A549 (cell line): ENCODE measurements at regions not wholly inside any gene's neighbourhood (a gene's known extent, or its start where the extent isn't known, plus 50 kb on each side); places are given as distances from the start of the nearest gene placed in this dataset.
A peak's percentile ranks its signal among the peaks of the same experiment; 100 is the strongest.

ENCODE experiments used
- ATAC-seq, 2 experiments: fragments of 200-7000 bp in 1 of 2; fragments of >200 bp in 1 of 2; cut with Nextera tagmentation in 1 of 2; cut with Tn5 transposase in 1 of 2; 3 replicates each; pipeline versions ENCODE4 v1.8.0 to v1.9.1; 2018 to 2020; ENCODE audit warnings: mild to moderate bottlenecking in 1 of 2, moderate library complexity in 1 of 2
- CTCF ChIA-PET: fragments of 300-600 bp; sonication (Branson Sonifier 250); formaldehyde crosslinking; extraction: SDS; loops from one replicate; lab custom pipeline; 2021; ENCODE audit warnings: antibody characterized with exemption, inconsistent platforms; lab: Yijun Ruan, JAX
- POLR2A ChIA-PET: fragments of 350-600 bp; formaldehyde crosslinking; extraction: SDS; loops from one replicate; lab custom pipeline; 2021; ENCODE audit warnings: antibody characterized with exemption, inconsistent platforms; lab: Yijun Ruan, JAX
- DNase-seq, 2 experiments: peaks; one replicate each; pipeline versions ENCODE4 v3.0.0 to v3.0.0-alpha.2; 2011 to 2016; ENCODE audit warnings: low read depth in 1 of 2, low spot score in 1 of 2
- FAIRE-seq: peaks from 2 replicates; lab custom pipeline; 2011; peaks lifted over from hg19 to GRCh38; lab: Jason Lieb, UNC
- H3K27ac ChIP-seq, 2 experiments: fragments of >200 bp; sonication (Bioruptor Twin); formaldehyde crosslinking; 3 replicates each; pipeline ENCODE4 v1.5.1; 2016 to 2017
- H3K4me1 ChIP-seq: fragments of >200 bp; sonication (Bioruptor Twin); formaldehyde crosslinking; 3 replicates; pipeline ENCODE4 v1.6.1; 2016
- H3K4me2 ChIP-seq: fragments of >200 bp; sonication (Bioruptor Twin); formaldehyde crosslinking; 3 replicates; pipeline ENCODE4 v1.6.1; 2016
- H3K4me3 ChIP-seq: fragments of >200 bp; sonication (Bioruptor Twin); formaldehyde crosslinking; 3 replicates; pipeline ENCODE4 v1.5.1; 2016
- H3K9me3 ChIP-seq: fragments of >200 bp; sonication (Bioruptor Twin); formaldehyde crosslinking; 3 replicates; pipeline ENCODE4 v1.6.1; 2016
- BHLHE40 ChIP-seq: IDR thresholded peaks from 2 replicates; pipeline ENCODE4 v1.6.1; 2012; ENCODE audit warnings: low read depth, low read length, inconsistent platforms
- CBX2 ChIP-seq: fragments of 200-600 bp; sonication (generic); IDR thresholded peaks from 2 replicates; pipeline ENCODE4 v1.6.1; 2016; ENCODE audit warnings: low read depth, mild to moderate bottlenecking, borderline replicate concordance
- CHD2 ChIP-seq: fragments of 150-350 bp; IDR thresholded peaks from 2 replicates; pipeline ENCODE4 v1.6.1; 2014; ENCODE audit warnings: low read length; ENCODE audit not compliant: partially characterized antibody
- EHMT2 ChIP-seq: fragments of 200-600 bp; sonication (generic); IDR thresholded peaks from 2 replicates; pipeline ENCODE4 v1.6.1; 2016; ENCODE audit warnings: antibody characterized with exemption, low read depth, mild to moderate bottlenecking, moderate library complexity
- EP300 ChIP-seq, 2 experiments: fragments of >200 bp; sonication (Bioruptor Twin); formaldehyde crosslinking; IDR thresholded peaks; 2 replicates in 1 of 2; 3 replicates in 1 of 2; pipeline ENCODE4 v1.6.1; 2016 to 2017
- FOXS1 ChIP-seq: fragments of 250-450 bp; sonication (Bioruptor Pico); IDR thresholded peaks from 2 replicates; pipeline ENCODE4 v1.5.0; 2020; ENCODE audit warnings: mild to moderate bottlenecking, moderate library complexity
- GATA3 ChIP-seq: IDR thresholded peaks from 2 replicates; pipeline ENCODE4 v1.6.1; 2012; ENCODE audit warnings: borderline replicate concordance
- HDAC2 ChIP-seq: fragments of 200-600 bp; sonication (generic); IDR thresholded peaks from 2 replicates; pipeline ENCODE4 v1.6.1; 2016
- HEYL ChIP-seq: fragments of 250-450 bp; sonication (Bioruptor Pico); IDR thresholded peaks from 2 replicates; pipeline ENCODE4 v1.8.0; 2021; ENCODE audit warnings: mild to moderate bottlenecking, moderate library complexity
- KDM5A ChIP-seq: fragments of 200-600 bp; sonication (generic); IDR thresholded peaks from 2 replicates; pipeline ENCODE4 v1.6.1; 2016; ENCODE audit warnings: antibody characterized with exemption, mild to moderate bottlenecking
- MYC ChIP-seq: IDR thresholded peaks from 2 replicates; pipeline ENCODE4 v1.6.1; 2012; ENCODE audit warnings: mild to moderate bottlenecking, inconsistent platforms, low read length, improper control_type of control experiment, borderline replicate concordance
- POLR2A ChIP-seq: IDR thresholded peaks from 2 replicates; pipeline ENCODE4 v1.6.1; 2012; ENCODE audit warnings: mild to moderate bottlenecking, low read length
- RAD21 ChIP-seq, 2 experiments: fragments of >200 bp in 1 of 2; sonication (Bioruptor Twin) in 1 of 2; formaldehyde crosslinking in 1 of 2; IDR thresholded peaks in 1 of 2; conservative IDR thresholded peaks in 1 of 2; 2 replicates in 1 of 2; 3 replicates in 1 of 2; pipeline ENCODE4 v1.6.1; 2012 to 2018; ENCODE audit warnings: inconsistent platforms in 1 of 2
- RCOR1 ChIP-seq: fragments of 150-350 bp; IDR thresholded peaks from 2 replicates; pipeline ENCODE4 v1.6.1; 2014; ENCODE audit warnings: antibody characterized with exemption, low read length, low read depth
- RNF2 ChIP-seq: fragments of 200-600 bp; sonication (generic); IDR thresholded peaks from 2 replicates; pipeline ENCODE4 v1.6.1; 2016; ENCODE audit warnings: low read depth, mild to moderate bottlenecking, antibody characterized with exemption, moderate library complexity, borderline replicate concordance
- SMC3 ChIP-seq: fragments of >200 bp; sonication (Bioruptor Twin); formaldehyde crosslinking; IDR thresholded peaks from 3 replicates; pipeline ENCODE4 v1.6.1; 2018; ENCODE audit warnings: inconsistent platforms
- TFCP2L1 ChIP-seq: fragments of 250-450 bp; sonication (Bioruptor Pico); IDR thresholded peaks from 2 replicates; pipeline ENCODE4 v1.5.0; 2021; ENCODE audit warnings: mild to moderate bottlenecking
- ZFP36 ChIP-seq: fragments of 450-650 bp; IDR thresholded peaks from 2 replicates; pipeline ENCODE4 v1.6.1; 2014; ENCODE audit warnings: borderline replicate concordance; ENCODE audit not compliant: partially characterized antibody
- WGBS: methylation state at CpG from one replicate; pipeline ENCODE4 v1.1.6; 2017; ENCODE audit errors: missing lambda C conversion rate; 5-methylcytosine and 5-hydroxymethylcytosine counted together
- TF ChIP-seq, protein P1 (sequence below): fragments of >200 bp; sonication (Bioruptor Twin); formaldehyde crosslinking; IDR thresholded peaks from 3 replicates; pipeline ENCODE4 v1.5.1; 2016
- TF ChIP-seq, protein P2 (sequence below): fragments of 250-450 bp; sonication (Bioruptor Pico); IDR thresholded peaks from 2 replicates; pipeline ENCODE4 v1.5.0; 2021; ENCODE audit warnings: mild to moderate bottlenecking, moderate library complexity, borderline replicate concordance
- TF ChIP-seq, protein P3 (sequence below): fragments of 450-650 bp; IDR thresholded peaks from 2 replicates; pipeline ENCODE4 v1.6.1; 2014; ENCODE audit warnings: antibody characterized with exemption

DNA sequence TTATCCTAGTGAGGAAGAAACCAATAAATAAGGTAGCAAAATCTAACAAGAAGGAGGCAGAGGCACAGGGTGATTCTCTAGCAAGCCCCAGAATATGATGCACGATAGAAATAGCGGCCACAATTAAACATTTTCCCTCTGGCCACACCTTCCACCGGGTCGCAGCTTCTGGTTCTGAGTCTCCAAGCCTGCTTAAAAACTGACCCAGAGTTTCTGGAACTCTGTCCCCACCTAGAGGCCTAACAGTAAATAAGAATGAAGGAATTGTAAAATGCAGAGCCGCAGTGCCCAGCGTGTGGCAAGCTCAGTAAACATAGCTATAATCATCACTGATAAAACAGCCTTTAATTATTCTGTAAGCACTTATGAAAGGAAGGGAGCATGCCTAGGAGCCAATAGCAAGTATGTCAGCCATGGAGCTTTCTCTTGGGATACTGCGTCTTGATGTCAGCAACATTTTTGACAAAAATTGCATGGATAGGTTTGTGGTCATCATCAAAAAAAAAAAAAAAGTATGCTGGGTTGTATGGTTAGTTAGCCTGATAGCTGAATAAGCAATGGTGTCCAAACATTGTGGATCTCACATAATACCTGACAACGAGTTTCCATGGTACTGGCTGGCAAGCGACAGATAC lies 465.5 kb downstream of the DNAH5 start:
- FAIRE-seq (no peak), ATAC-seq (peak; percentile 91 to 93; a peak in 5 of 6 replicates), DNase-seq (peak; percentile 43 to 50)
- H3K9me3 ChIP-seq, result no peaks in the 10 kb centered on the region
- TF ChIP-seq CBX2, result no peak
- TF ChIP-seq SMC3, result peak; percentile 51
- TF ChIP-seq RAD21 (conservative IDR thresholded peaks at IDR 0.05 in 1 of 2, IDR thresholded peaks at IDR 0.05 in 1 of 2), result peak; percentile 73 to 75
- TF ChIP-seq, protein P1, sequence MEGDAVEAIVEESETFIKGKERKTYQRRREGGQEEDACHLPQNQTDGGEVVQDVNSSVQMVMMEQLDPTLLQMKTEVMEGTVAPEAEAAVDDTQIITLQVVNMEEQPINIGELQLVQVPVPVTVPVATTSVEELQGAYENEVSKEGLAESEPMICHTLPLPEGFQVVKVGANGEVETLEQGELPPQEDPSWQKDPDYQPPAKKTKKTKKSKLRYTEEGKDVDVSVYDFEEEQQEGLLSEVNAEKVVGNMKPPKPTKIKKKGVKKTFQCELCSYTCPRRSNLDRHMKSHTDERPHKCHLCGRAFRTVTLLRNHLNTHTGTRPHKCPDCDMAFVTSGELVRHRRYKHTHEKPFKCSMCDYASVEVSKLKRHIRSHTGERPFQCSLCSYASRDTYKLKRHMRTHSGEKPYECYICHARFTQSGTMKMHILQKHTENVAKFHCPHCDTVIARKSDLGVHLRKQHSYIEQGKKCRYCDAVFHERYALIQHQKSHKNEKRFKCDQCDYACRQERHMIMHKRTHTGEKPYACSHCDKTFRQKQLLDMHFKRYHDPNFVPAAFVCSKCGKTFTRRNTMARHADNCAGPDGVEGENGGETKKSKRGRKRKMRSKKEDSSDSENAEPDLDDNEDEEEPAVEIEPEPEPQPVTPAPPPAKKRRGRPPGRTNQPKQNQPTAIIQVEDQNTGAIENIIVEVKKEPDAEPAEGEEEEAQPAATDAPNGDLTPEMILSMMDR, result peak; percentile 58
- TF ChIP-seq RCOR1, result no peak
- no peak overlapping the region for H3K27ac ChIP-seq
- H3K4me1 ChIP-seq, result no peaks in the 10 kb centered on the region
- CTCF ChIA-PET, result interaction anchor here (0.6 to 3.3 kb wide), 36 partner anchors 8 to 775 kb away, joined by 3 to 12 read pairs (median 3); no protein-coding TSS in a partner anchor
- POLR2A ChIA-PET, result no interaction called here
- WGBS, result 14% methylated on average over 9 of the region's 9 CpGs
- H3K4me3 ChIP-seq, result no peak overlapping the region
- no peak overlapping the region for H3K4me2 ChIP-seq

DNA sequence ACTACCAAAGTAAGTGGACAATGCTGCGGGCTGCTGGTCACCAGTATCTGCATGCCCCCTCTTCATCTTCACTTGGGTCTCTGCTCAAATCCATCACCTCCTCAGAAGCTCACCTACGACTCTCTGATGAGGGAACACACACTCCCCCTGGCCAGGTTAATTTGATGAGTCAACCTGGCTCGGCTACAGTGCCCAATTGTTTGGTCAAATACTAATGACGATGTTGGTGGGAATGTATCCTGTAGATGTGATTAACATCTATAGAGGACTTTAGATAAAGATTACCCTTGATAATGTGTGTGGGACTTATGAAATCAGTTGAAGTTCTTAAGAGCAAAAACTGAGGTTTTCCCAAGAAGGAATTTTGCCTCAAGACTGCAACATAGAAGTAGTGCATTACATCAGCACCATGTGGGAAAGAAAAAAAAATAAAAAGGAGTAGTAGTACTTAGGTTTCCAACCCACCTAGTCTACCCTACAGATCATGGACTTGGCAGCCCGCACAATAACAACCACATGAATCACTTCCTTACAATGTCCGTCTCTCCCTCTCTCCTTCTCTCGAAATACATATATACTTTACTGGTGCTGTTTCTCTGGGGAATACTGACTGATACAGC lies 467.3 kb downstream of the DNAH5 start:
- ATAC-seq, result no peak
- no peak for DNase-seq
- Histone ChIP-seq H3K4me3 (no peak overlapping the region), H3K4me1 (no peaks in the 10 kb centered on the region), H3K27ac (no peak overlapping the region), H3K4me2 (no peak overlapping the region), H3K9me3 (no peaks in the 10 kb centered on the region)
- no peak for TF ChIP-seq SMC3
- TF ChIP-seq, protein P2, sequence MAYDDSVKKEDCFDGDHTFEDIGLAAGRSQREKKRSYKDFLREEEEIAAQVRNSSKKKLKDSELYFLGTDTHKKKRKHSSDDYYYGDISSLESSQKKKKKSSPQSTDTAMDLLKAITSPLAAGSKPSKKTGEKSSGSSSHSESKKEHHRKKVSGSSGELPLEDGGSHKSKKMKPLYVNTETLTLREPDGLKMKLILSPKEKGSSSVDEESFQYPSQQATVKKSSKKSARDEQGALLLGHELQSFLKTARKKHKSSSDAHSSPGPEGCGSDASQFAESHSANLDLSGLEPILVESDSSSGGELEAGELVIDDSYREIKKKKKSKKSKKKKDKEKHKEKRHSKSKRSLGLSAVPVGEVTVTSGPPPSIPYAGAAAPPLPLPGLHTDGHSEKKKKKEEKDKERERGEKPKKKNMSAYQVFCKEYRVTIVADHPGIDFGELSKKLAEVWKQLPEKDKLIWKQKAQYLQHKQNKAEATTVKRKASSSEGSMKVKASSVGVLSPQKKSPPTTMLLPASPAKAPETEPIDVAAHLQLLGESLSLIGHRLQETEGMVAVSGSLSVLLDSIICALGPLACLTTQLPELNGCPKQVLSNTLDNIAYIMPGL (CRISPR knock-in tag), result no peak
- ChIA-PET CTCF (no interaction called here), POLR2A (no interaction called here)
- FAIRE-seq, result no peak
- WGBS, result 18% methylated on average over 7 of the region's 7 CpGs

DNA sequence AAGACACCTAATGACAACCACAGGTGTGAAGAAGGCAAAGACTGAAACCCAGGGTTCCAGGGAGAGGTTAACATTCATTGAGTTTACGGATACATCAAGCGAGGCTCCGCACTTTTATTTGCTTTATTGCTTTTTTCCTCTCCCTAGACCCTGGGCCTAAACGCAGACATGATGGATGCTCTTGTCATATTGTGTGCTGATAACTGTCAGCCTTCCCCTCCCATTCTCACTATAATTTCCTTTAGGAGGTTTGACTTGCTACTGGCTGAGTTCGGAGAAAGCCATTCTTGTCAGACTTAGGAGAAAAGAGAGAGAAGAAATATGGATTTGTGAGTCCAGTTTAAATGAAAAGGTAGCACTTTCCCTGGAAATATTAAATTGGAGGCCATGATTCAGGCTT lies 471.6 kb downstream of the DNAH5 start:
- Histone ChIP-seq H3K4me1 (no peaks in the 10 kb centered on the region), H3K27ac (no peak overlapping the region), H3K4me2 (no peak overlapping the region), H3K9me3 (no peaks in the 10 kb centered on the region), H3K4me3 (no peak overlapping the region)
- ATAC-seq, result no peak
- WGBS, result 38% methylated on average over 5 of the region's 5 CpGs
- DNase-seq, result no peak
- TF ChIP-seq HDAC2 (no peak), MYC (no peak), HEYL (CRISPR knock-in tag) (no peak), ZFP36 (no peak), TFCP2L1 (no peak), CBX2 (no peak), EP300 (IDR thresholded peaks at IDR 0.05) (no peak), RNF2 (no peak), EHMT2 (no peak), GATA3 (no peak), FOXS1 (CRISPR knock-in tag) (no peak), KDM5A (no peak), CHD2 (no peak), POLR2A (no peak), BHLHE40 (no peak)
- TF ChIP-seq, protein P1, result no peak
- TF ChIP-seq, protein P3, sequence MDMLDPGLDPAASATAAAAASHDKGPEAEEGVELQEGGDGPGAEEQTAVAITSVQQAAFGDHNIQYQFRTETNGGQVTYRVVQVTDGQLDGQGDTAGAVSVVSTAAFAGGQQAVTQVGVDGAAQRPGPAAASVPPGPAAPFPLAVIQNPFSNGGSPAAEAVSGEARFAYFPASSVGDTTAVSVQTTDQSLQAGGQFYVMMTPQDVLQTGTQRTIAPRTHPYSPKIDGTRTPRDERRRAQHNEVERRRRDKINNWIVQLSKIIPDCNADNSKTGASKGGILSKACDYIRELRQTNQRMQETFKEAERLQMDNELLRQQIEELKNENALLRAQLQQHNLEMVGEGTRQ, result no peak
- POLR2A ChIA-PET, result no interaction called here
- FAIRE-seq, result no peak
- CTCF ChIA-PET, result no interaction called here
